ENCODE measurements at regions not wholly inside any gene's neighbourhood (a gene's known extent, or its start where the extent isn't known, plus 50 kb on each side); places are given as distances from the start of the nearest gene placed in this dataset.

GRCh38 chrY:14246948-14247347 is 190.9 kb downstream of the VCY1B start:
- no peak for TF ChIP-seq POLR2A (IDR thresholded peaks at IDR 0.05; ENCODE audit: low read length)
- TF ChIP-seq HDAC2 (IDR thresholded peaks at IDR 0.05), result no peak
- no peak for TF ChIP-seq MAFK (IDR thresholded peaks at IDR 0.05; ENCODE audit: partially characterized antibody)
- TF ChIP-seq CTCF (IDR thresholded peaks at IDR 0.05), result no peak
- no peak for TF ChIP-seq REST (IDR thresholded peaks at IDR 0.05)
- no peak for TF ChIP-seq FOXS1 (CRISPR knock-in tag; IDR thresholded peaks at IDR 0.05)
- TF ChIP-seq FOSB (CRISPR knock-in tag; IDR thresholded peaks at IDR 0.05), result no peak
